ENCODE measurements at regions not wholly inside any gene's neighbourhood (a gene's known extent, or its start where the extent isn't known, plus 50 kb on each side); places are given as distances from the start of the nearest gene placed in this dataset.

- TF ChIP-seq, protein P1, sequence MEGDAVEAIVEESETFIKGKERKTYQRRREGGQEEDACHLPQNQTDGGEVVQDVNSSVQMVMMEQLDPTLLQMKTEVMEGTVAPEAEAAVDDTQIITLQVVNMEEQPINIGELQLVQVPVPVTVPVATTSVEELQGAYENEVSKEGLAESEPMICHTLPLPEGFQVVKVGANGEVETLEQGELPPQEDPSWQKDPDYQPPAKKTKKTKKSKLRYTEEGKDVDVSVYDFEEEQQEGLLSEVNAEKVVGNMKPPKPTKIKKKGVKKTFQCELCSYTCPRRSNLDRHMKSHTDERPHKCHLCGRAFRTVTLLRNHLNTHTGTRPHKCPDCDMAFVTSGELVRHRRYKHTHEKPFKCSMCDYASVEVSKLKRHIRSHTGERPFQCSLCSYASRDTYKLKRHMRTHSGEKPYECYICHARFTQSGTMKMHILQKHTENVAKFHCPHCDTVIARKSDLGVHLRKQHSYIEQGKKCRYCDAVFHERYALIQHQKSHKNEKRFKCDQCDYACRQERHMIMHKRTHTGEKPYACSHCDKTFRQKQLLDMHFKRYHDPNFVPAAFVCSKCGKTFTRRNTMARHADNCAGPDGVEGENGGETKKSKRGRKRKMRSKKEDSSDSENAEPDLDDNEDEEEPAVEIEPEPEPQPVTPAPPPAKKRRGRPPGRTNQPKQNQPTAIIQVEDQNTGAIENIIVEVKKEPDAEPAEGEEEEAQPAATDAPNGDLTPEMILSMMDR (IDR thresholded peaks at IDR 0.05; ENCODE audit: low read depth, low read length), result no peak
- no peak for TF ChIP-seq EZH2phosphoT487 (IDR thresholded peaks at IDR 0.05; ENCODE audit: low read depth)
Observed at GRCh38 chr10:106473129-106473685, 691.3 kb downstream of the SORCS1 start.

Measured in OCI-LY3 (cell line).